Left renal cortex interstitium (tissue), 4 donors: ENCODE measurements at regions not wholly inside any gene's neighbourhood (a gene's known extent, or its start where the extent isn't known, plus 50 kb on each side); places are given as distances from the start of the nearest gene placed in this dataset.
A peak's percentile ranks its signal among the peaks of the same experiment; 100 is the strongest.

Experiments
- DNase-seq, 4 donors: peaks; one replicate each; pipeline ENCODE4 v3.0.0-alpha.2; 2013; ENCODE audit warnings: low read depth in 4 of 4, low spot score in 2 of 4, missing footprints in 1 of 4

DNA sequence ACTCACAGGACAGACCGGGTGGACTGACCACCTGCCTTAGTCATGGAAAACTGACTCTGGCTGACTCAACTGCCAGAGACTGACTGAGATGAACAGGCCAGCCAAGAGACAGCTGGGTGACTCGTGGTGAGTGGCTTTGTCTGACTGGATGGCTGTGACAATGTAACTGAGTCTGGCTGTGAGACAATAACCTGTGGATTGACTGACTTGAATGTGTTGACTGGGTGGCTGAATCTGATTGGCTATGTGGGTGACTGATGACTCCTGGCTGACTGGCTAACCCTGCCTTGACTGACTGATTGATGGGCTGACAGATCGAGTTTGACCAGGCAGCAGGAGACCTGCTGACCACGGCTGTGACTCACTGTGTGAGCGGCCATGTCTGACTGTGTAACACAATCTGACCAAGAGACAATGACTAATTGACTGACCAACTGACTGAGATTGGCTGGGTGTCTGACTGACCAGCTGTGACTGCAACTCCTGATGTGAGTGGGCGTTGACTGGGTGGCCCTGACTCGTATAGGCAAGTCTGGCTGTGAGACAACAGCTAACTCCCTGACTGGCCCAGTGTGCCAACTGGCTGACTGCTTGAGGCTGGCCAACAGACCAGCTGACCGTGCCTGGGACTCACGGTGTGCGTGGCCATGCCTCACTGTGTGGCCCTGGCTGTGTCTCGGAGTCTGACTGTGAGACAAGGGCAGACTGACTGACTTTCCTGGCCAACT is 509.1 kb downstream of the SHQ1 start:
- no peak for DNase-seq

DNA sequence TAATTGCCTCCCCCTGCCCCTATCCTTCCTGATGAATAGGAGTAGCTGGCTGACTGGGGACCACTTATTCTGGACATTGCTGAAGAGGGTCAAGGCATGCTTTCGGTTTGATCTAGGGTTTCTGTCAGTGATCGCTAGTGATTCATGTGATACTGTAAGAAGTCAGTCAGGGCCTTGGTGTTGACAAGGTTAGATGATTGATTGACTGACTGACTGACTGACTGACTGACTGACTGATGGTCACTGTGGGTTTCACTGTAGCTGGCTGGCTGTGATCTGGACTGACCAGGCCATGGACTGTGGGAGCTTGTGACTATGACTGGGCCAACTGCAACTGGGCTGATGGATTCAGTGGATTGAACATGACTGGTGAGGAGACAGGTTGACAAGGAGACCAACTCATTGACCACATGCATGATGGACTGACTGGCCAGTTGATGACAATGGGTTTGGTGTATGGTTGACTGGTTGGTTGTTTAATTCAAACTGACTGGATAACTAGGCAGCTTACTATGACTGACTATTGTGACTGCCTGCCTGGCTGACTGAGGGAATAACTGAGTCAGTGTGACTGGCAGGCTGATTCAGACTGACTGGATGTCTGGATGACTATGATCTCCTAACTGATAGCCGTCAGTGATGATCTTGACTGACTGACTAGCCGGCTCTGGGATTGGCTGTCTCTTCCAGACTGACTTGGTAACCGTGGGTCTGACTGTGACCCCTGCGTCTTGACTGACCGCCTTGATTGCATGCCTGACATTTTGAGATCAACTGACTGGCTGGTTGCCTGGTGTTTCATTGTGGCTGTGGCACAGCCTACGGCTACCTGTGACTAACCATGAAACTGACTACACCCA is 509.9 kb downstream of the SHQ1 start:
- DNase-seq: no peak

DNA sequence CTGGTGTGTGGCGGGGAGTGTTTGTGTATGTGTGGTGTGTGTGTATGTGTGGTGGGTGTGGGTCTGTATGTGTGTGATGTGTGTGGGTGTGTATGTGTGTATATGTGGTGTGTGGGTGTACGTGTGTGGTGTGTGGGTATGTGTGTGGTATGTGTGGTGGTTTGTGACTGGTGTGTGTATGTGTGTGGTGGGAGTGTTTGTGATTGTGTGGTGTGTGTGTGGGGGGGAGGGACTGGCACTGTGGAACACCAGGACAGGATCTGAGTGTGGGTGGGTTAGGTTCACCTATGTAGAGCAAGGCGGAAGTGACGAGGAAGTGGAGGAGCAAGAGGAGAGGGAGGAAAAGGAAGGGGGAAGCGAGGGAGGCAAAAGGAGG is 510.8 kb downstream of the SHQ1 start:
- DNase-seq: no peak

DNA sequence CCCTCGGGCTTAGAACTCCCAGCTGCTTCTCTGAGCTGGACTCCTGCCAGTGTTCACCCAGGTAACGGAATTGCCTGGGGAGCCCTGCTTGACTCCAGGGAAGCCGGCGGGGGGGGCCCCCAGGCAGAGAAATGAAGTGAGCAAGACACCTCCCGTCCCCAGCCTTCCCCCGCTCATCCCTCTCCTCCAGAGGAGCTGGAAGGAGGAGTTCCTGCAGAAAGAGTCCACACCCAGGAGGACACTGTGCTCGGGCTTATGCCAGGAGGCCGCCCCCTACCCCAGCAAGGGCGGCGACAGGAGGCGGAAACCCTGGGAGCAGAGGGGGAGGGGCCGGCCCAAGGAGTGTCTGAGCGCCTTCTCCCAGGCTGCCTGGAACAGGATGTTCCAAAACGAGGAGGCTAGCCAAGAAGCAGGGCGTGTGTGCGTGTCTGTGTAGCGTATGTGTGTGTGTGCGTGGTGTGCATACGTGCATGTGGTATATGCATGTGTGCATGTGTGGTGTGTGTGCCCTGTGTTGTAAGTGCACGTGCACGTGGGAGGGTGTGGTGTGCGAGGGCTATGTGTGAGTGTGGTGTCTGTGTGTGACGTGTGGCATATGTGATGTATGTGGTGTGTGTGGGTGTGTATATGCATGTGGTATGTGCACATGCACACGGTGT is 511.3 kb downstream of the SHQ1 start:
- DNase-seq: peak in 2 of 4 donors; percentile 44 to 66

DNA sequence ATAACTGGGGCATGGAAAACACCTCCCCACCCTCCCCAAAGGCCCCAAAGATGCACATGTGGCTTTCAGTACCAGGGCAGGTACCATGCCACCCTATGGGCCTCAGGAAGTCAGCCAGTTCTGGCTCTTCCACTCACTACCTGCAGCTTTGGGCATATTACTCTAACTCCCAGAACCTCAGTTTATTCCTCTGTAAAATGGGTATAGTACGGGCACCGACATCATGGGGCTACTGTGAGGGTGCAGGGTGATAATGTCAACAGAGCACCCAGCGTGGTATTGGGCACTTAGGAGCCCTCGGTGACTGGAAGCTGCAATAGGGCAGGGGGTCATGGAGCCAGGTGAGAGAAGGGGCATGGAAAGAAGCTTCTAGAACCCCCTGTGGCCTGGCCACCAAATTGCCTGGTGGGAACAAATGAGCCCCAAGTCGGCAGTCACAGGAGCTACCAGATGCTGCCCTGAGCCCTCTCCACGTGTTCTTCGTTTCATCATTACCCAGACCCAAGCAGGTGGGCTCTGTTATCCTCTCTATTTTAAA is 512.1 kb downstream of the SHQ1 start:
- no peak for DNase-seq

DNA sequence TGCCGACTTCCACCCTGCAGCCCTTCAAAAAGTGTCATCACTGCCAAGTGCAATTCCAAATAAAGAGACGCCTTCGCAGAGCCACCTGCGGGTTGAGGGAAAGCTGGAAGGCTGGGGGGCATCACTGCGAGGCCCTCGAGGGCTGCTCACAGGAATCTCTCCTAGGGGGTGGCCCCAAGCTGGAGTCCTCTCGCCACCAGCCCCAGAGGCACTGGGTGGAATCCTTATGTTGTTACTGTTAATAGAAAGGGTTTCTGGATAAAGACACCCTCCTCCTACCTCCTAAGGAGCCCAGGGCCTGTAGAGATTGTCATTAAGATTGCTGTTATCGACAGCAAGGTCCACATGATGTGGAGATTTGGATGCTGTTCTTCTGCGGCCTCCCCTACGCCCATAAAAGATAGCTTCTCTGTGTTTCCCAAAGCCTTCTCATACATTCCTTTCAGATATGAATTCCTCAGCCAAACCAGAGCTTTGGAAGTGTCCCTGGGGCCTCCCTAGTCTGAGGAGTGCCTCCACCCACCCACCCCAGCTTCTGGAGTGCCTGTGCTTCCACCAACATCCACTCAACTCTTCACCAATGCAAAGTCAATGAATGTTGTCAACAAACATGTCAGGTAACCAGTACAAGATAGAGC is 512.7 kb downstream of the SHQ1 start:
- DNase-seq: no peak

DNA sequence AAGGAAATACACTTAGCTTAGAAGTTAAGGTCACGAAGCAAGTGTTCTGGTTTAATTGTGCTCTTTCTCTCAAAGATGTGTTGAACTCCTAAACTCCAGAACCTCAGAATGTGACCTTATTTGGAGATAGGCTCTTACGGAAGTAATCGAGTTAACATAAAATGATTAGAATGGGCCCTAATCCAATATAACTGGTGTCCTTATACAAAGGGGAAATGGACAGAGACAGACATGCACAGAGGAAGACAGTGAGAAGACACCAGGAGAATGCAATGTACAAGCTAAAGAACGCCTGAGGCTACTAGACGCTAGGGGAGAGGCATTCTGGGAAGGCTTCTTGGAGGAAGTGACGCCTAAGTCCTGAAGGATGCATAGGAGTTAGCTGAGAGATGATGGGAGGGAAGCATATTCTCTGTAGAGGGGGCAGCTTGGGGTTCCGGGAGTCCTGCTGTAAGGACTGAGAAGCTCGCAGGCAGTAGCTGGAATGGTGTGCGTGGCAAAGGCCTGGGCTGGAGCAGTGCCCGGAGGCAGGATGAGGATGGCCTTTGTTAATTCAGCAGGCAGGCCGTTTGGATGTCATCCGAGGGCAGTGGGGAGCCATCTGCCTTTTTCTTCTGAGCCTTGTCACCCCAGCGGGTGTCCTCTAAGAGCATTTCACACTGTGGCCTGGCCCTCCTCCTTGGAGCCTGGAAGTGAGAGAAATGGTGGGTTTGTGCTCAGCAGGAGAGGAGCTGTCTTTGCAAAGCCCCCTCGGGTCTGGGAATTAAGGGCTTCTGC is 513.4 kb downstream of the SHQ1 start:
- no peak for DNase-seq

DNA sequence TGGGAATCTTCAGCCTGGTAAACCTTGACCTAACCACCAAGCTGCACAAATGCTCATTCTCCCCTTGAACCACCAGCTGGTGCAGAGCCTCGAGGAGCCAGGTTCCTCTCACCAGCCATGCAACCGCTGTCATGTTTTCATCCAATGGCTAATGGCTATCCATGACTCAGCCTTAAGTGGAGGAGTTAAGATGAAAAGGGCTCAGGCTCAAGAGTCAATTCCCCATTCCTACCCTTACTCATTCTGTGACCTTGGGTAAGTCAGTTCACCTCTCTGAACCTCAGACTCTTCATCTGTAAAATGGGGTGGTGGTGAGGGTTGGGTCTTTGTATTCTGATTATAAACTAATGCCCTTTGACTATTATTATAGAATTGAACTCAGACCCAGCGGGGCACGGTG is 515.6 kb downstream of the SHQ1 start:
- DNase-seq: no peak

DNA sequence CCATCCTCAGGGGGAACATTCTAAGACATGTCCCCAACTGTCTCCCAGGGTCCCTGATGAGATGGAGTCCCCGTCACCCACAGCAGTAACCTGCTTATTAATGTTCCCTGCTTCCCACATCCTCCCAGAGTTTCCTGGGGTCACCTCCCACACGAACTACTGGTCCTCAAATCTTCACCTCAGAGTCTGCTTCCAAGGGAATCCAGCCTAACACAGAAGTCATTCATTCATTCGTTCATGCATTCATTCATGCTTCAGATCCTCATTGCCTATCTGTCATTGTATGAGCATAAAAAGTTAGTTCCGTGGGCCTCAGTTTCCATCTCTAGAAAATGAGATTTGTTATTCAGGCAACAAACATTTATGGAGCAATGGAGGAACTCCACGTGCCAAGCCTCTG is 516.2 kb downstream of the SHQ1 start:
- no peak for DNase-seq

DNA sequence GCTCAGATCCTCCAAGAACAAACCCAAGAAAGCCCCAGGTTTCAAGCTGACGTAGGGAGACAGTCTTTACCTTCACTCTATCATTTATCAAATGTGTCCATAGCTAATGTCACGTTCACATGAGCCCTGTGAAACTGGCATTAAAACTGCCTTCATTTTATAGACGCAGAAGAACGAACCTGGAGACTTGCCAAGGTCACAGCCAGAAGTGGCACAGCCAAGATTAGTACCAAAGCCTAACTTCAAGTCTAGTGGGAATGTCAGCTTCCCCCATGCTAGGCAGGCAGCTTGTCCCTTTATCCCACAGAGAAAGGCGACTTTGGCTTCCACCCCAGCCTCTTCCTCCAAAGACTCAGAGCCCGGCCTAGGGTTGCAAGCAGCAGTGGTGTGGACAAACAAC is 517.2 kb downstream of the SHQ1 start:
- DNase-seq: no peak

DNA sequence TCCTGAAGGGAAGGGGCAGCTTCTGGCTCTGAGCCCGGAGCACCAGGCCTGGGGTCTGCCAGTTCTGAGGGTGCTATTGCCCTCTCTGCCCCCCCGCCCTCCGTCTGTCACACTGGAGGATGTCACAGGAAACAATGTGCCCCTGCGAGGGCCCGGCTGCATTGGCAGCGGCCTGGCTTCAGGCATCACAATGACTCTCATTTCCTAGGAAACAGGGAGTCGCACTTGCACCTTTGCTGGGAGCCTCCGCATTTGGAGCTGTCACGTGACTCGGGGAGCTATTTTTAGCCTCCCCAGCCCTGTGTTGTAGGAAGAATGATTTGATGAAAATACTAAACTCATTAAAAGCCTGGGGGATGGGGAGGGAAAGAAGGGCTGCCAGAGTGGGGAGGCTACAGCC is 518.9 kb downstream of the SHQ1 start:
- peak in 1 of 4 donors; percentile 61 for DNase-seq

DNA sequence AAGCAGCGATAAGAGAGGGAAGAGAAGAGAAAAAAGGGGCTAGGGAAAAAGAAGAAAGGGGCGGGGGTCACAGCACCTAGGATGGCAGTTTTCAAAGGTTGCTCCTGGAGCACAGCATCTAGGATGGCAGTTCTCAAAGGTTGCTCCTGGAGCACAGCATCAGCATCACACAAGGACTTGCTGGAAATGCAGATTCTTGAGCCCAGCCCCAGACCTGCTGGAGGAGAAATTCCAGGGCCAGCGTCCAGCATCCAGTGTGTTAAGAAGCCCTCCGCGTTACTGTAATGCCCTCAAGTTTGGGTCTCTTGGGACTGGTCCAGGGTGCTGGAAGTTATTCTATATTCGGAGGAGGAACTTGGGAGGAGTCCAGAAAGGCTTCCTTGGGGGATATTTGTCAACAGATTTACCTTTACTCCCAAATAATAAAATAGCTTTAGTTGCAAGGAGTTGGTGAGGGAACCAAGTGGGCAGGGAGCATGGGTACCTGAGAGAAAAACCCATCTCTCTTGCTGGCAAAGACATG is 519.4 kb downstream of the SHQ1 start:
- DNase-seq: no peak

DNA sequence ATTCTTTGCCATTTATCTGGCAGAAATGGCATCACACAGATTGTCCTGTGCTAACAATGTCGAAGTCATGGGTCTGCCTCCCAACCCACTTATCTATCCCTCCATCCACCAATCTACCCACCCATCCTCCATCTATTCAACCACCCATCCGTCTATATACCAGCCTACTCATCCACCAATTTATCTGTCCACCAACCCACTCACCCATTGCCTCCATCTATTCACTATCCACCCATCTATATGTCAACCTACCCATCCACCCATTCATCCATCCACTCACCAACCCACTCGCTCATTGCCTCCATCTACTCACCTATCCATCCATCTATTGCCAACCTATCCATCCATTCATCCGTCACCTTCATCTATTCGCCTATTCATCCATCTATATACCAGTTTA is 521.2 kb downstream of the SHQ1 start:
- no peak for DNase-seq

DNA sequence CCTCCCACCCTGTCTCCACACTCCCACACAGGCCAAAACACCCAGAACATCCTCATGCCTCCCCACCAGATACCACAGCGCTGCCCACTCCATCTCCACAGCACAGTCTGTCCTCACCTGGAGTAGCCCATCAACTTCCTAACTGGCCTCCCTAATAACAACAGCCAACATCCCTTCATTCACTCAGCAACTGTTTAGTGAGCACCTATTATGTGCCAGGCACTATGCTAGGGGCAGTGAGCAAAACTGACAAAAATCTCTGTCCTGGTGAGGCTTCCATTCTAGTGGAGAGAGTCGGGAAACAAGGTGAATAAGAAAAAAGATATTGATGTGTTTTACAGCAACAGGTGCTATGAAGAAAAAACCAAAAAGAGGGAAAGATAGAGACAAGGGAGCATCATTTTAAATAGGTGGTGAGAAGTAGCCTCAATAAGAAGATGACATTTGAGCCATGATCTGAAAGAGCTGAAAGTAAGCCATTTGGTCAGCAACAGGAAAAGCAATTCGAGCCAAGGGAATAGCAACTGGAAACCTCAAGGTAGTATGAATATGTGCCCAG is 523.9 kb downstream of the SHQ1 start:
- DNase-seq: no peak

DNA sequence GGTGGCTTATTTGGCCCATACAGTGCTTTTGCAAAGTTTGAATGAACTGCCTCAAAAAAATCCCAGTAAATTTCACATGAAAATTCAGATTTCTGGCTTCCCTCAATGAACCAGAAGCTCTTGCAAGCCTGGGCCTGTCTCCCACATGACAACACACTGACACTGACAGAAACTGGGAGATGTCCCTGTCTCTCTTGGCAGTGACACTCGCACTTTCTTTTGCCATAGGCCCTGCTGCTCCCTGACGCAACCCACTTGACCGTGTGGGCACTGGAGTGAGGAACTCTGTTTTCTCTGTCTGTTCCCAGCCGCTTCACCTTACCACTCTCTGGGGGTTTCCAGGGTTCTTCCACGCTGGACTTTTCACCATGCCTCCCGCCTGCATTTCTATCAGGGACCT is 524.5 kb downstream of the SHQ1 start:
- no peak for DNase-seq

DNA sequence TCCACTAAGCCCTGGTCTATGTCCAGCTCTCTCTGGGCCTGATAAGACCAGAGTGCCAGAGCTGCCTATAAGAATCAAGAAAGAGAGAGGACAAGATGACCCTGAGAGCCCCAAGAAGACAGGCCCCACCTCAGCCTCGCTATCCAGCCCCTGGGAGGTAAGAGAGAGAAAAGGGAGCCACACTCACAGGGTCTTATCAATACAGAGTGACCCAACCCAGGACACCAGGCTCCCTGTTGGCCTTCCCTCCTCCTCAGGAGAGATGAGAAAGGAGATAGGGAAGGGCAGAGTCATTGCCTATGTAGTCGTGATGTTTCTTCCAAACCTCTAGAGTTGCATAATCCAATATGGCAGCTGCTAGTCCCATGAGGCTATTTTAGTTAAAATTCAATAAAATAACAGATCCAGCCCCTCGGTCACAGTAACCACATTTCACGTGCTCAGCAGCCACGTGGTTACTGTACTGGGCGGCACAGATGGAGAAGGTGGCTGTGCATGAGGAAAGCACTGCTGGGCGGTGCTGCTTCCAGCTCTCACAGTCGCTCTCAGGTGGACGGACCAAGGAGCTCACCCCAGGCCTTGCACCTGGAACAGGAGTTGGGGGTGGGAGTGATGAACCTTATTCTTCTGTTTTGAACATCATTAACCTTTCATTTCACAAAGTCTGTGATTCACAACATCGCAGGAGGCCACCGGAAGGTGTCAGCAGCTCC is 525.8 kb downstream of the SHQ1 start:
- no peak for DNase-seq

DNA sequence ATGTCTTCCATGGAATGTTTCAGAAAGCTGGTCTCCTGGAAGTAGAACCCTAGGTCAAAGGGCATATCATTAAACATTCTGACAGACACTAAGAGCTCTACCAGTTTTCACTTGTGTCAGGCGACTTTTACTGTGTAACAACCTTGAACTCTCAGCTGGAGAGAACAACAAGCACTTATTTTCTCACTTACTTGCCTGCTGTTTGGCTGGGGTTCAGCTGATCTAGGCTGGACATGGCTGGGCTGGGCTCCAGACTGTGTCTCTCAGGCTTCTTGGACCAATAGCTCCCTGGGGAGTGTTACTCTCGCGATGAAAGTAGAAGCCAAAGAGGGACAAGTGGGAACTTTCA is 527.3 kb downstream of the SHQ1 start:
- no peak for DNase-seq

DNA sequence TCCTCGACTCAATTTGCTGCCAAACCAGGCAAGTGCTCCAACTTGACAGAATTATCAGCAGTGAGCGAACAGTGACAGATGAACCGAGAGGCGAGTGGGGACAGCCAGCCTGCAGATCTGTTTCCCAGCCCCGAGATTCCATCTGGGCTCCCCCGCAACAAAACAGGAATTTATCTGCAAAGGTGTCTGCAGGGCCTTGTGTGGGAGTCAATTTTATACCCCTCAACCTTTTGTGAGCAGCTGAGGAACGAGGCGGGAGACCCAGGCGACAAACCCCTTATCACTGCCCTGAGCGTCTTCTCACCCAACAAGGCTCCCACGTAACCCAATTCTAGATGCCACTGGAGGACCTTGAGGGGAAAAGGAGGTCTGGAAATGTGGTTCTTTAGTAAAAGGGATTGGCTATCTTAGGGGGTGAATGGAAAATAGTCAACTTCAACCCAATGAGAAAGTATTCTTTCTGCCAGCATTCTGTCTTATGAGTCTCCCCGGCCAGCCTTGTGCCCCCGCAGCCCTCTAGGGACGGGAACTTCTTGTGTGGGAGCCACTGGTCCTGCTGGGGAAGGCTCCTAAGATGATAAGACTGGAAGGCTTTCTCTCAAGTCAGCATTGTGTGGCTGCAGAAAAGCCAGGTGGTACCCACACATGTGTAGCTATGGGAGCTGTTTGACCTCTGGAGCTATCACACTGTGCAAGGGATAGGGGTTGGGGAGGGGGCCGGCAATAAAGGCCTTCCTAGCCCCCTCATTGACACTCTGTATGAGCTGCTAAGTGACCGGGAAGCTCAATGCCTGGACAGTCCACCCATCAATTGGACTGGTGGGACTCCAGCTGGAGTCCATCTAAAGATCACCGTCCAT is 527.9 kb downstream of the SHQ1 start:
- no peak for DNase-seq
